Astrocyte (in vitro differentiated cells and primary cell): ENCODE measurements at regions not wholly inside any gene's neighbourhood (a gene's known extent, or its start where the extent isn't known, plus 50 kb on each side); places are given as distances from the start of the nearest gene placed in this dataset.

ENCODE experiments used
- EZH2 ChIP-seq: IDR thresholded peaks from 2 replicates; pipeline ENCODE4 v1.6.1; 2012; ENCODE audit warnings: mild to moderate bottlenecking, low read length, inconsistent platforms; ENCODE audit not compliant: insufficient read depth
- TF ChIP-seq, protein P1 (sequence below): IDR thresholded peaks from 2 replicates; pipeline ENCODE4 v1.5.1; 2011; ENCODE audit warnings: low read depth, mild to moderate bottlenecking, inconsistent platforms, low read length, moderate library complexity; ENCODE audit not compliant: insufficient read depth

DNA sequence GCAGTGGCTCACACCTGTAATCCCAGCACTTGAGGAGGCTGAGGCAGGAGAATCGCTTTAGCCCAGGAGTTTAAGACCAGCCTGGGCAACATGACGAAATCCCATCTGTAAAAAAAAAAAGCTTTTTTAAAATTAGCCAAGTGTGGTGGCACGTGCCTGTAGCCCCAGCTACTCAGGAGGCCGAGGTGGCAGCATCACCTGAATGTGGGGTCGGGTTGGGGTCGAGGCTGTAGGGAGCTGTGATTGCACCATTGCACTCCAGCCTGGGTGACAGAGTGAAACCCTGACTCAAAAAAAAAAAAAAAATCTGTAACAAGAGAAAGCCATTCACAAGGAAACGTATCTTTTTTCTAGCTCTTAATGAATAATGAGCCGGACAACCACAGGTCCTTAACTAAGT lies 74.7 kb upstream of the DLG1 start:
- TF ChIP-seq, protein P1, sequence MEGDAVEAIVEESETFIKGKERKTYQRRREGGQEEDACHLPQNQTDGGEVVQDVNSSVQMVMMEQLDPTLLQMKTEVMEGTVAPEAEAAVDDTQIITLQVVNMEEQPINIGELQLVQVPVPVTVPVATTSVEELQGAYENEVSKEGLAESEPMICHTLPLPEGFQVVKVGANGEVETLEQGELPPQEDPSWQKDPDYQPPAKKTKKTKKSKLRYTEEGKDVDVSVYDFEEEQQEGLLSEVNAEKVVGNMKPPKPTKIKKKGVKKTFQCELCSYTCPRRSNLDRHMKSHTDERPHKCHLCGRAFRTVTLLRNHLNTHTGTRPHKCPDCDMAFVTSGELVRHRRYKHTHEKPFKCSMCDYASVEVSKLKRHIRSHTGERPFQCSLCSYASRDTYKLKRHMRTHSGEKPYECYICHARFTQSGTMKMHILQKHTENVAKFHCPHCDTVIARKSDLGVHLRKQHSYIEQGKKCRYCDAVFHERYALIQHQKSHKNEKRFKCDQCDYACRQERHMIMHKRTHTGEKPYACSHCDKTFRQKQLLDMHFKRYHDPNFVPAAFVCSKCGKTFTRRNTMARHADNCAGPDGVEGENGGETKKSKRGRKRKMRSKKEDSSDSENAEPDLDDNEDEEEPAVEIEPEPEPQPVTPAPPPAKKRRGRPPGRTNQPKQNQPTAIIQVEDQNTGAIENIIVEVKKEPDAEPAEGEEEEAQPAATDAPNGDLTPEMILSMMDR: no peak
- TF ChIP-seq EZH2: no peak
